ENCODE measurements at regions not wholly inside any gene's neighbourhood (a gene's known extent, or its start where the extent isn't known, plus 50 kb on each side); places are given as distances from the start of the nearest gene placed in this dataset.

GRCh38 chr6:164427728-164428402, 881.5 kb downstream of the C6orf118 start:
- DNase-seq: no peak

- DNase-seq: no peak
Measured at GRCh38 chr6:164424489-164424888, 884.9 kb downstream of the C6orf118 start.

- no peak for DNase-seq
Measured at GRCh38 chr6:164419099-164419498, 890.3 kb downstream of the C6orf118 start.

GRCh38 chr6:164418262-164418588, 891.2 kb downstream of the C6orf118 start:
- no peak for DNase-seq

GRCh38 chr6:164417537-164418261, 891.7 kb downstream of the C6orf118 start:
- no peak for DNase-seq

GRCh38 chr6:164415832-164416563, 893.4 kb downstream of the C6orf118 start:
- DNase-seq: no peak

GRCh38 chr6:164414695-164415094, 894.7 kb downstream of the C6orf118 start:
- no peak for DNase-seq

- DNase-seq: no peak
Measured at GRCh38 chr6:164412566-164412965, 896.8 kb downstream of the C6orf118 start.

- no peak for DNase-seq
Measured at GRCh38 chr6:164410017-164410416, 899.4 kb downstream of the C6orf118 start.

- DNase-seq: no peak
Measured at GRCh38 chr6:164409309-164410009, 899.9 kb downstream of the C6orf118 start.

GRCh38 chr6:164408868-164409267, 900.5 kb downstream of the C6orf118 start:
- no peak for DNase-seq

GRCh38 chr6:164404812-164405488, 904.5 kb downstream of the C6orf118 start:
- no peak for DNase-seq

- no peak for DNase-seq
Measured at GRCh38 chr6:164401871-164402270, 907.5 kb downstream of the C6orf118 start.

GRCh38 chr6:164398647-164399046, 910.8 kb downstream of the C6orf118 start:
- DNase-seq: no peak

- peak; percentile 53 to 94 for DNase-seq
Measured at GRCh38 chr6:164396071-164397047, 913.0 kb downstream of the C6orf118 start.

- no peak for DNase-seq
Measured at GRCh38 chr6:164379795-164380194, 929.6 kb downstream of the C6orf118 start.

GRCh38 chr6:164378330-164378729, 931.1 kb downstream of the C6orf118 start:
- no peak for DNase-seq

- no peak for DNase-seq
Measured at GRCh38 chr6:164377348-164377918, 932.0 kb downstream of the C6orf118 start.

- no peak for DNase-seq
Measured at GRCh38 chr6:164370773-164371172, 938.6 kb downstream of the C6orf118 start.

- no peak for DNase-seq
Measured at GRCh38 chr6:164359441-164359840, 944.9 kb downstream of the QKI start.

GRCh38 chr6:164359036-164359435, 944.5 kb downstream of the QKI start:
- no peak for DNase-seq

Data from cerebellar nuclear complex (tissue), 1 donor.